IMR-90 (cell line): ENCODE measurements at regions not wholly inside any gene's neighbourhood (a gene's known extent, or its start where the extent isn't known, plus 50 kb on each side); places are given as distances from the start of the nearest gene placed in this dataset.

Experiments used
- ATAC-seq: fragments of 200-7000 bp; cut with Tn5 transposase; 2 replicates; pipeline ENCODE4 v1.9.1; 2020; ENCODE audit warnings: low read depth, mild to moderate bottlenecking, moderate library complexity
- BruUV-seq: library from RNA; stranded (reverse); fragments of 400-500 nt; replicated peaks from 2 replicates; lab custom pipeline; 2021; lab: Mats Ljungman, UMichigan
- CTCF ChIA-PET: fragments of 300-600 bp; formaldehyde crosslinking; extraction: SDS; loops from one replicate; lab custom pipeline; 2021; ENCODE audit warnings: antibody characterized with exemption; lab: Yijun Ruan, JAX
- POLR2A ChIA-PET: fragments of 300-600 bp; sonication (Branson Sonifier 250); formaldehyde crosslinking; loops from one replicate; lab custom pipeline; 2022; ENCODE audit warnings: antibody characterized with exemption; ENCODE audit not compliant: unreplicated experiment; lab: Charles Lee
- DNase-seq: peaks from one replicate; pipeline ENCODE4 v3.0.0; 2013
- H2AFZ ChIP-seq: replicated peaks from 2 replicates; pipeline ENCODE3; 2013; ENCODE audit warnings: low read length, mild to moderate bottlenecking; ENCODE audit not compliant: poor library complexity
- H2AK5ac ChIP-seq: 2 replicates; pipeline ENCODE4 v1.6.1; 2013; ENCODE audit warnings: low read depth, low read length, inconsistent platforms
- H2AK9ac ChIP-seq: replicated peaks from 2 replicates; pipeline ENCODE3; 2013; ENCODE audit warnings: mild to moderate bottlenecking, low read depth, low read length, moderate library complexity; ENCODE audit not compliant: poor library complexity
- H2BK120ac ChIP-seq: 2 replicates; pipeline ENCODE4 v1.6.1; 2013; ENCODE audit warnings: low read depth, low read length, inconsistent platforms
- H2BK15ac ChIP-seq: 3 replicates; pipeline ENCODE4 v1.6.1; 2013; ENCODE audit warnings: low read depth, low read length, inconsistent platforms
- H2BK20ac ChIP-seq: 2 replicates; pipeline ENCODE4 v1.6.1; 2013; ENCODE audit warnings: low read depth, mild to moderate bottlenecking, inconsistent platforms, low read length, moderate library complexity
- H2BK5ac ChIP-seq: 2 replicates; pipeline ENCODE4 v1.6.1; 2013; ENCODE audit warnings: mild to moderate bottlenecking, low read depth, low read length, inconsistent platforms; ENCODE audit not compliant: poor library complexity, severe bottlenecking
- H3K14ac ChIP-seq: replicated peaks from 2 replicates; pipeline ENCODE4 v1.6.1; 2013; ENCODE audit warnings: low read depth, low read length, inconsistent platforms
- H3K18ac ChIP-seq: 2 replicates; pipeline ENCODE4 v1.6.1; 2013; ENCODE audit warnings: low read depth, low read length, control low read depth
- H3K23ac ChIP-seq: 2 replicates; pipeline ENCODE4 v1.6.1; 2013; ENCODE audit warnings: low read depth, low read length, inconsistent platforms
- H3K27ac ChIP-seq: 2 replicates; pipeline ENCODE4 v1.5.1; 2013; ENCODE audit warnings: mild to moderate bottlenecking, control low read depth, low read length; ENCODE audit not compliant: insufficient read depth
- H3K27me3 ChIP-seq: 2 replicates; pipeline ENCODE4 v1.6.1; 2013; ENCODE audit warnings: low read length; ENCODE audit not compliant: control insufficient read depth, insufficient read depth
- H3K36me3 ChIP-seq: 2 replicates; pipeline ENCODE4 v1.6.1; 2013; ENCODE audit warnings: low read length, mixed read lengths; ENCODE audit not compliant: control insufficient read depth, insufficient read depth
- H3K4ac ChIP-seq: 2 replicates; pipeline ENCODE4 v1.6.1; 2013; ENCODE audit warnings: low read depth, low read length, inconsistent platforms
- H3K4me1 ChIP-seq: 2 replicates; pipeline ENCODE4 v1.6.1; 2013; ENCODE audit warnings: low read length, mixed read lengths; ENCODE audit not compliant: control insufficient read depth, insufficient read depth
- H3K4me2 ChIP-seq: 2 replicates; pipeline ENCODE4 v1.6.1; 2013; ENCODE audit warnings: low read depth, mild to moderate bottlenecking, control low read depth, low read length, moderate library complexity
- H3K4me3 ChIP-seq: 2 replicates; pipeline ENCODE4 v1.5.1; 2013; ENCODE audit warnings: low read depth, mild to moderate bottlenecking, control low read depth, low read length, moderate library complexity; ENCODE audit not compliant: insufficient read depth
- H3K56ac ChIP-seq: 2 replicates; pipeline ENCODE4 v1.6.1; 2013; ENCODE audit warnings: low read length, inconsistent platforms; ENCODE audit not compliant: insufficient read depth; ENCODE audit errors: extremely low read depth
- H3K79me1 ChIP-seq, 2 experiments: 2 replicates each; pipeline ENCODE4 v1.6.1; 2013; ENCODE audit warnings: low read length in 2 of 2, inconsistent platforms in 1 of 2, low read depth in 1 of 2
- H3K9ac ChIP-seq: 2 replicates; pipeline ENCODE4 v1.6.1; 2013; ENCODE audit warnings: low read depth, low read length, control low read depth
- H3K9me1 ChIP-seq: 2 replicates; pipeline ENCODE4 v1.6.1; 2013; ENCODE audit warnings: low read length, inconsistent platforms; ENCODE audit not compliant: insufficient read depth
- H3K9me3 ChIP-seq: 2 replicates; pipeline ENCODE4 v1.6.1; 2013; ENCODE audit warnings: low read length; ENCODE audit not compliant: control insufficient read depth, insufficient read depth
- H4K20me1 ChIP-seq: 2 replicates; pipeline ENCODE4 v1.6.1; 2013; ENCODE audit warnings: low read length, inconsistent platforms; ENCODE audit not compliant: insufficient read depth
- H4K5ac ChIP-seq: 2 replicates; pipeline ENCODE4 v1.6.1; 2013; ENCODE audit warnings: mild to moderate bottlenecking, low read depth, low read length, control low read depth
- H4K8ac ChIP-seq, 2 experiments: 2 replicates each; pipeline ENCODE4 v1.6.1; 2013; ENCODE audit warnings: low read depth in 2 of 2, low read length in 2 of 2, control low read depth in 1 of 2, inconsistent platforms in 1 of 2
- H4K91ac ChIP-seq: 2 replicates; pipeline ENCODE4 v1.6.1; 2013; ENCODE audit warnings: low read depth, low read length, inconsistent platforms; ENCODE audit not compliant: insufficient read depth
- BHLHE40 ChIP-seq: fragments of 150-350 bp; IDR thresholded peaks from 2 replicates; pipeline ENCODE4 v1.6.1; 2016; ENCODE audit warnings: mild to moderate bottlenecking, low read depth, low read length
- CEBPB ChIP-seq: IDR thresholded peaks from 2 replicates; pipeline ENCODE4 v1.6.1; 2012; ENCODE audit warnings: low read depth, low read length, improper control_type of control experiment
- CHD1 ChIP-seq: IDR thresholded peaks from 2 replicates; pipeline ENCODE4 v1.6.1; 2012; ENCODE audit warnings: low read depth, low read length, improper control_type of control experiment
- CTCF ChIP-seq: conservative IDR thresholded peaks from 2 replicates; pipeline ENCODE4 v1.5.1; 2012; ENCODE audit warnings: mild to moderate bottlenecking, low read depth, low read length, improper control_type of control experiment
- ELK1 ChIP-seq: fragments of 150-350 bp; IDR thresholded peaks from 2 replicates; pipeline ENCODE4 v1.6.1; 2016; ENCODE audit warnings: low read depth, mild to moderate bottlenecking, low read length, moderate library complexity, borderline replicate concordance
- MXI1 ChIP-seq: IDR thresholded peaks from 2 replicates; pipeline ENCODE4 v1.6.1; 2012; ENCODE audit warnings: low read depth, mild to moderate bottlenecking, low read length, moderate library complexity, borderline replicate concordance
- RCOR1 ChIP-seq: IDR thresholded peaks from 2 replicates; pipeline ENCODE4 v1.6.1; 2012; ENCODE audit warnings: mild to moderate bottlenecking, low read length, improper control_type of control experiment; ENCODE audit not compliant: insufficient replicate concordance
- WGBS, 2 experiments: methylation state at CpG; one replicate each; pipeline versions ENCODE4 v1.1.5 to v1.1.7; 2013; ENCODE audit warnings: missing lambda C conversion rate in 2 of 2; ENCODE audit not compliant: insufficient read length in 1 of 2; ENCODE audit errors: extremely low coverage in 2 of 2; 5-methylcytosine and 5-hydroxymethylcytosine counted together
- dilution Hi-C: fragments of 300-500 bp; cut with HindIII; formaldehyde crosslinking; loops from one replicate; pipeline ENCODE4 v1.14.3; 2018; ENCODE audit warnings: low sequenced_read_pairs; ENCODE audit not compliant: unreplicated experiment
- in situ Hi-C: fragments of 300-500 bp; cut with MboI; formaldehyde crosslinking; loops from 3 replicates; pipeline ENCODE4 v1.14.3; 2019; ENCODE audit warnings: low sequenced_read_pairs, inconsistent platforms, mixed read lengths
- intact Hi-C: fragments of 100-400 bp; cut with micrococcal nuclease; formaldehyde crosslinking; loops from 2 replicates; pipeline ENCODE4 v1.10.0; 2022

- Histone ChIP-seq H2BK120ac (no peak overlapping the region), H3K27me3 (no peaks in the 10 kb centered on the region), H2AK9ac (no peak overlapping the region), H3K27ac (no peak overlapping the region), H4K5ac (no peak overlapping the region), H3K4ac (no peak overlapping the region), H3K9me1 (no peaks in the 10 kb centered on the region), H3K4me2 (no peak overlapping the region), H3K4me3 (no peak overlapping the region), H3K9me3 (no peaks in the 10 kb centered on the region), H3K4me1 (no peaks in the 10 kb centered on the region), H3K36me3 (no peaks in the 10 kb centered on the region), H2AFZ (no peak overlapping the region), H2BK20ac (no peak overlapping the region), H4K91ac (no peak overlapping the region), H2BK15ac (no peak overlapping the region), H4K20me1 (no peaks in the 10 kb centered on the region), H4K8ac (no peak overlapping the region), H2BK5ac (no peak overlapping the region), H3K79me1 (no peaks in the 10 kb centered on the region), H3K14ac (no peak overlapping the region), H3K56ac (no peak overlapping the region), H2AK5ac (no peak overlapping the region), H3K9ac (no peak overlapping the region), H3K23ac (no peak overlapping the region), H3K18ac (no peak overlapping the region)
- DNase-seq (no peak), ATAC-seq (no peak)
- intact Hi-C loops (no loop called here), dilution Hi-C loops (no loop called here), in situ Hi-C loops (no loop called here)
- no peak for TF ChIP-seq CTCF
- no peak for TF ChIP-seq BHLHE40
- no peak for TF ChIP-seq RCOR1
- no peak for TF ChIP-seq ELK1
- TF ChIP-seq MXI1 = no peak
- no peak for TF ChIP-seq CEBPB
- TF ChIP-seq CHD1 = no peak
- ChIA-PET POLR2A (no interaction called here), CTCF (no interaction called here)
- BruUV-seq = no TSS peak
- WGBS, 2 experiments = 40% methylated on average over 1 of the region's 2 CpGs; no CpG with 5 or more reads in 1 of the 2 experiments
Measured at GRCh38 chr5:167863883-167864282, 427.6 kb upstream of the WWC1 start.
